Fibroblast of lung (primary cell): ENCODE measurements at regions not wholly inside any gene's neighbourhood (a gene's known extent, or its start where the extent isn't known, plus 50 kb on each side); places are given as distances from the start of the nearest gene placed in this dataset.

Experiments
- DNase-seq, 2 donors: peaks; one replicate each; pipeline versions ENCODE4 v3.0.0 to v3.0.0-alpha.2; 2010; ENCODE audit warnings: low read depth in 2 of 2
- H2AFZ ChIP-seq: 2 replicates; pipeline ENCODE4 v1.5.1; 2012; ENCODE audit warnings: low read length, control low read depth, inconsistent platforms
- H3K27ac ChIP-seq: 2 replicates; pipeline ENCODE4 v1.5.1; 2011; ENCODE audit warnings: low read length, control low read depth; ENCODE audit not compliant: insufficient read depth
- H3K27me3 ChIP-seq: 2 replicates; pipeline ENCODE4 v1.5.1; 2011; ENCODE audit warnings: mild to moderate bottlenecking, low read length; ENCODE audit not compliant: control insufficient read depth, insufficient read depth
- H3K36me3 ChIP-seq: 2 replicates; pipeline ENCODE4 v1.5.1; 2011; ENCODE audit warnings: low read length; ENCODE audit not compliant: control insufficient read depth, insufficient read depth
- H3K4me1 ChIP-seq: 2 replicates; pipeline ENCODE4 v1.5.1; 2011; ENCODE audit warnings: low read length; ENCODE audit not compliant: control insufficient read depth, insufficient read depth; ENCODE audit errors: extremely low read depth
- H3K4me2 ChIP-seq: 2 replicates; pipeline ENCODE4 v1.5.1; 2011; ENCODE audit warnings: low read length, control low read depth; ENCODE audit not compliant: insufficient read depth; ENCODE audit errors: extremely low read depth
- H3K4me3 ChIP-seq, 4 experiments: fragments of 200-600 bp in 1 of 4; sonication (generic) in 1 of 4; replicated peaks in 1 of 4; 2 replicates each; pipeline ENCODE4 v1.5.1; 2011 to 2016; ENCODE audit warnings: low read length in 4 of 4, low read depth in 3 of 4, mild to moderate bottlenecking in 3 of 4, control low read depth in 2 of 4, inconsistent platforms in 1 of 4, mixed read lengths in 1 of 4; ENCODE audit not compliant: insufficient read depth in 1 of 4; ENCODE audit errors: control extremely low read depth in 1 of 4
- H3K79me2 ChIP-seq: 2 replicates; pipeline ENCODE4 v1.5.1; 2012; ENCODE audit warnings: mild to moderate bottlenecking, low read length, inconsistent platforms; ENCODE audit not compliant: control insufficient read depth, insufficient read depth
- H3K9ac ChIP-seq: 2 replicates; pipeline ENCODE4 v1.5.1; 2011; ENCODE audit warnings: mild to moderate bottlenecking, low read length, control low read depth; ENCODE audit not compliant: insufficient read depth
- H3K9me3 ChIP-seq: 2 replicates; pipeline ENCODE4 v1.5.1; 2012; ENCODE audit warnings: low read depth, low read length; ENCODE audit not compliant: control insufficient read depth, insufficient read depth
- H4K20me1 ChIP-seq: 2 replicates; pipeline ENCODE4 v1.5.1; 2011; ENCODE audit warnings: low read length; ENCODE audit not compliant: control insufficient read depth, insufficient read depth; ENCODE audit errors: extremely low read depth
- CTCF ChIP-seq, 2 donors: IDR thresholded peaks in 1 of 2; conservative IDR thresholded peaks in 1 of 2; 1 replicate in 1 of 2; 2 replicates in 1 of 2; pipeline ENCODE4 v1.5.1; 2011 to 2012; ENCODE audit warnings: low read length in 2 of 2, control low read depth in 1 of 2, inconsistent platforms in 1 of 2, low read depth in 1 of 2, mild to moderate bottlenecking in 1 of 2
- EZH2 ChIP-seq: IDR thresholded peaks from 2 replicates; pipeline ENCODE4 v1.5.1; 2012; ENCODE audit warnings: low read length, control low read depth, mild to moderate bottlenecking; ENCODE audit errors: missing control alignments

- Histone ChIP-seq H3K27me3 (no peaks in the 10 kb centered on the region), H4K20me1 (no peaks in the 10 kb centered on the region), H3K4me1 (no peaks in the 10 kb centered on the region), H2AFZ (no peak overlapping the region), H3K27ac (no peak overlapping the region), H3K79me2 (no peaks in the 10 kb centered on the region), H3K4me2 (no peak overlapping the region), H3K36me3 (no peaks in the 10 kb centered on the region), H3K9ac (no peak overlapping the region), H3K9me3 (no peaks in the 10 kb centered on the region), H3K4me3 (no peak overlapping the region)
- DNase-seq = no peak
- TF ChIP-seq EZH2 = no peak
- TF ChIP-seq CTCF (conservative IDR thresholded peaks at IDR 0.05 in 1 of 2, IDR thresholded peaks at IDR 0.05 in 1 of 2; ENCODE audit: low read depth in 1 of 2, low read length in 2 of 2) = no peak
These were observed 327.3 kb upstream of the ARX start for GRCh38 chrX:25343060-25343459.

GRCh38 chrX:25337841-25338240, 322.1 kb upstream of the ARX start:
- Histone ChIP-seq H3K36me3 (no peaks in the 10 kb centered on the region), H3K4me3 (no peak overlapping the region), H2AFZ (no peak overlapping the region), H3K27ac (no peak overlapping the region), H3K79me2 (no peaks in the 10 kb centered on the region), H4K20me1 (no peaks in the 10 kb centered on the region), H3K4me2 (no peak overlapping the region), H3K9ac (no peak overlapping the region), H3K4me1 (no peaks in the 10 kb centered on the region), H3K27me3 (no peaks in the 10 kb centered on the region), H3K9me3 (no peaks in the 10 kb centered on the region)
- TF ChIP-seq CTCF (conservative IDR thresholded peaks at IDR 0.05 in 1 of 2, IDR thresholded peaks at IDR 0.05 in 1 of 2; ENCODE audit: low read depth in 1 of 2, low read length in 2 of 2) (no peak), EZH2 (no peak)
- no peak for DNase-seq

GRCh38 chrX:25300994-25301393, 285.2 kb upstream of the ARX start:
- Histone ChIP-seq H4K20me1 (no peaks in the 10 kb centered on the region), H3K4me3 (no peak overlapping the region), H3K9me3 (no peaks in the 10 kb centered on the region), H3K27ac (no peak overlapping the region), H3K4me1 (no peaks in the 10 kb centered on the region), H2AFZ (no peak overlapping the region), H3K36me3 (no peaks in the 10 kb centered on the region), H3K79me2 (no peaks in the 10 kb centered on the region), H3K27me3 (no peaks in the 10 kb centered on the region), H3K4me2 (no peak overlapping the region), H3K9ac (no peak overlapping the region)
- TF ChIP-seq EZH2 (no peak), CTCF (conservative IDR thresholded peaks at IDR 0.05 in 1 of 2, IDR thresholded peaks at IDR 0.05 in 1 of 2; ENCODE audit: low read depth in 1 of 2, low read length in 2 of 2) (no peak)
- no peak for DNase-seq
